IPS-NIHi11 (cell line): ENCODE measurements at regions not wholly inside any gene's neighbourhood (a gene's known extent, or its start where the extent isn't known, plus 50 kb on each side); places are given as distances from the start of the nearest gene placed in this dataset.
"Not testable (repeated sequence)": the region's sequence is repeated elsewhere in the genome, so short reads cannot be mapped to it uniquely, and the experiment has no call there.

Experiments used
- DNase-seq: peaks from one replicate; pipeline ENCODE4 v3.0.0; 2012; ENCODE audit warnings: mixed read lengths, low spot score

- DNase-seq = not testable (repeated sequence)
Measured at GRCh38 chr2:111366641-111367029, 245.9 kb downstream of the BCL2L11 start.

- not testable (repeated sequence) for DNase-seq
Measured at GRCh38 chr2:111367080-111367479, 246.4 kb downstream of the BCL2L11 start.

GRCh38 chr2:111367871-111368270, 247.2 kb downstream of the BCL2L11 start:
- not testable (repeated sequence) for DNase-seq

GRCh38 chr2:111368288-111368687, 247.6 kb downstream of the BCL2L11 start:
- not testable (repeated sequence) for DNase-seq

- not testable (repeated sequence) for DNase-seq
Measured at GRCh38 chr2:111373060-111373459, 252.3 kb downstream of the BCL2L11 start.

- not testable (repeated sequence) for DNase-seq
Measured at GRCh38 chr2:111373989-111374388, 253.3 kb downstream of the BCL2L11 start.

GRCh38 chr2:111374734-111375133, 254.0 kb downstream of the BCL2L11 start:
- DNase-seq = not testable (repeated sequence)

GRCh38 chr2:111375320-111375883, 254.7 kb downstream of the BCL2L11 start:
- not testable (repeated sequence) for DNase-seq

GRCh38 chr2:111376272-111376970, 255.7 kb downstream of the BCL2L11 start:
- DNase-seq = not testable (repeated sequence)

- peak; percentile 3 for DNase-seq
Measured at GRCh38 chr2:111376971-111377352, 256.2 kb downstream of the BCL2L11 start.

GRCh38 chr2:111377386-111377959, 256.8 kb downstream of the BCL2L11 start:
- DNase-seq = not testable (repeated sequence)

GRCh38 chr2:111378348-111378747, 257.6 kb downstream of the BCL2L11 start:
- not testable (repeated sequence) for DNase-seq

GRCh38 chr2:111380733-111381439, 260.2 kb downstream of the BCL2L11 start:
- not testable (repeated sequence) for DNase-seq

- DNase-seq = not testable (repeated sequence)
Measured at GRCh38 chr2:111381530-111382306, 261.0 kb downstream of the BCL2L11 start.

GRCh38 chr2:111382507-111382906, 261.8 kb downstream of the BCL2L11 start:
- DNase-seq = not testable (repeated sequence)

GRCh38 chr2:111383311-111383710, 262.6 kb downstream of the BCL2L11 start:
- not testable (repeated sequence) for DNase-seq

GRCh38 chr2:111385226-111385957, 264.7 kb downstream of the BCL2L11 start:
- DNase-seq = not testable (repeated sequence)

GRCh38 chr2:111390605-111391004, 269.9 kb downstream of the BCL2L11 start:
- DNase-seq = not testable (repeated sequence)

GRCh38 chr2:111395350-111396128, 274.8 kb downstream of the BCL2L11 start:
- peak; percentile 1 for DNase-seq

- not testable (repeated sequence) for DNase-seq
Measured at GRCh38 chr2:111400598-111401253, 280.0 kb downstream of the BCL2L11 start.
